ENCODE measurements at regions not wholly inside any gene's neighbourhood (a gene's known extent, or its start where the extent isn't known, plus 50 kb on each side); places are given as distances from the start of the nearest gene placed in this dataset.

GRCh38 chr1:198861636-198862035 lies 222.8 kb downstream of the PTPRC start:
- TF ChIP-seq, protein P1, sequence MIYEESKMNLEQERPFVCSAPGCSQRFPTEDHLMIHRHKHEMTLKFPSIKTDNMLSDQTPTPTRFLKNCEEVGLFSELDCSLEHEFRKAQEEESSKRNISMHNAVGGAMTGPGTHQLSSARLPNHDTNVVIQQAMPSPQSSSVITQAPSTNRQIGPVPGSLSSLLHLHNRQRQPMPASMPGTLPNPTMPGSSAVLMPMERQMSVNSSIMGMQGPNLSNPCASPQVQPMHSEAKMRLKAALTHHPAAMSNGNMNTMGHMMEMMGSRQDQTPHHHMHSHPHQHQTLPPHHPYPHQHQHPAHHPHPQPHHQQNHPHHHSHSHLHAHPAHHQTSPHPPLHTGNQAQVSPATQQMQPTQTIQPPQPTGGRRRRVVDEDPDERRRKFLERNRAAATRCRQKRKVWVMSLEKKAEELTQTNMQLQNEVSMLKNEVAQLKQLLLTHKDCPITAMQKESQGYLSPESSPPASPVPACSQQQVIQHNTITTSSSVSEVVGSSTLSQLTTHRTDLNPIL (CRISPR knock-in tag; IDR thresholded peaks at IDR 0.05; ENCODE audit: low read depth): no peak
- TF ChIP-seq PATZ1 (CRISPR knock-in tag; IDR thresholded peaks at IDR 0.05; ENCODE audit: borderline replicate concordance): no peak
- TF ChIP-seq TOX (CRISPR knock-in tag; IDR thresholded peaks at IDR 0.05; ENCODE audit: borderline replicate concordance): no peak
- TF ChIP-seq ARNTL (CRISPR knock-in tag; IDR thresholded peaks at IDR 0.05; ENCODE audit: borderline replicate concordance, low read depth): no peak
- TF ChIP-seq RARB (CRISPR knock-in tag; IDR thresholded peaks at IDR 0.05): no peak
- no peak for TF ChIP-seq ESRRG (CRISPR knock-in tag; IDR thresholded peaks at IDR 0.05)
- TF ChIP-seq SNAI2 (CRISPR knock-in tag; IDR thresholded peaks at IDR 0.05): no peak
- no peak for TF ChIP-seq PPARA (CRISPR knock-in tag; IDR thresholded peaks at IDR 0.05; ENCODE audit: borderline replicate concordance)
- no peak for TF ChIP-seq ISL1 (CRISPR knock-in tag; IDR thresholded peaks at IDR 0.05)
- TF ChIP-seq, protein P2, sequence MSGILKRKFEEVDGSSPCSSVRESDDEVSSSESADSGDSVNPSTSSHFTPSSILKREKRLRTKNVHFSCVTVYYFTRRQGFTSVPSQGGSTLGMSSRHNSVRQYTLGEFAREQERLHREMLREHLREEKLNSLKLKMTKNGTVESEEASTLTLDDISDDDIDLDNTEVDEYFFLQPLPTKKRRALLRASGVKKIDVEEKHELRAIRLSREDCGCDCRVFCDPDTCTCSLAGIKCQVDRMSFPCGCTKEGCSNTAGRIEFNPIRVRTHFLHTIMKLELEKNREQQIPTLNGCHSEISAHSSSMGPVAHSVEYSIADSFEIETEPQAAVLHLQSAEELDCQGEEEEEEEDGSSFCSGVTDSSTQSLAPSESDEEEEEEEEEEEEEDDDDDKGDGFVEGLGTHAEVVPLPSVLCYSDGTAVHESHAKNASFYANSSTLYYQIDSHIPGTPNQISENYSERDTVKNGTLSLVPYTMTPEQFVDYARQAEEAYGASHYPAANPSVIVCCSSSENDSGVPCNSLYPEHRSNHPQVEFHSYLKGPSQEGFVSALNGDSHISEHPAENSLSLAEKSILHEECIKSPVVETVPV (CRISPR knock-in tag; IDR thresholded peaks at IDR 0.05): no peak
- no peak for TF ChIP-seq ZNF565 (CRISPR knock-in tag; conservative IDR thresholded peaks at IDR 0.05; ENCODE audit: low read depth)
- no peak for ATAC-seq

DNA sequence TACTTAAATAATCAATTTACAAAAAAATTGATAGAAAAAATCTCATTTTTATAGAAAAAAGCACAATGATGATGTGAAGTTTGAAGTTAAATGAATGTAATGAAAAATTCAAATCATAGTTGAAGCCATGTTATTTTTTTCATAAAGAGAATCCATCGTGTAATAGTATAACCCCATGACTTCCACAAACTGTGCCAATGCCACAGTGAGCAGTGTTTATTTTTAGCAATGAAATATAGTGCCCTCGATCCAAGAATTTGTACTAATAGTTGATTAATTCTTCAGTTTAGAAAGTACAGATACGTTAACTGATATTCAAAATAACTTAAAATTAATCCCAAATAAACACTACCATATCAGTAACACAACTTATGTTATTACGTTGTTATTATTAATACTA lies 225.9 kb downstream of the PTPRC start:
- TF ChIP-seq RARB (CRISPR knock-in tag; IDR thresholded peaks at IDR 0.05) (no peak), ESRRG (CRISPR knock-in tag; IDR thresholded peaks at IDR 0.05) (no peak), OSR1 (CRISPR knock-in tag; IDR thresholded peaks at IDR 0.05) (no peak), ZFP3 (CRISPR knock-in tag; IDR thresholded peaks at IDR 0.05) (no peak), GLIS3 (CRISPR knock-in tag; IDR thresholded peaks at IDR 0.05) (no peak), ZNF8 (CRISPR knock-in tag; IDR thresholded peaks at IDR 0.05) (no peak), TCF4 (CRISPR knock-in tag; IDR thresholded peaks at IDR 0.05; ENCODE audit: borderline replicate concordance) (no peak), ARNTL (CRISPR knock-in tag; IDR thresholded peaks at IDR 0.05; ENCODE audit: borderline replicate concordance, low read depth) (no peak), ISL1 (CRISPR knock-in tag; IDR thresholded peaks at IDR 0.05) (no peak), PATZ1 (CRISPR knock-in tag; IDR thresholded peaks at IDR 0.05; ENCODE audit: borderline replicate concordance) (no peak), BACH2 (CRISPR knock-in tag; IDR thresholded peaks at IDR 0.05; ENCODE audit: borderline replicate concordance) (no peak), SNAI2 (CRISPR knock-in tag; IDR thresholded peaks at IDR 0.05) (no peak), ZFP30 (CRISPR knock-in tag; IDR thresholded peaks at IDR 0.05) (no peak)
- TF ChIP-seq, protein P2 (CRISPR knock-in tag; IDR thresholded peaks at IDR 0.05): no peak
- TF ChIP-seq, protein P1 (CRISPR knock-in tag; IDR thresholded peaks at IDR 0.05; ENCODE audit: low read depth): no peak
- no peak for ATAC-seq

DNA sequence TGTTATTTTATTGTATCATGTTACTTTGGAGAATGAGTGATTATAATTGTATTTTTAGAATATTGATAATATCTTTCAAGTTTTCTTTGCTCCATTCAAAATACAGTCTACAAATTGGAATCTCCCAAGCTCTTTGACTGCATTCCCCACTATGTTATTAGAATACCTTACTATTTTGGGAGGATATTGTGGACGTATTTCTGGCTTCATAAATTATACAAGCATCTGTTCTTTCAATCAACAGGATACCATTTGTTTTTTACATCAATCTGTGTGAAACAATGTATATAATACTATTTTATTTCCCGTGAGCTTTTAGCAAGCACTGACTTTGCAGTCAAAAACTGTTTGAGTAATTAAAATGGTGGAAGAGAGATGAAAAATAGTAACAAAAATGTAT lies 226.5 kb downstream of the PTPRC start:
- no peak for ATAC-seq
- TF ChIP-seq TCF4 (CRISPR knock-in tag; IDR thresholded peaks at IDR 0.05; ENCODE audit: borderline replicate concordance) (no peak), ZFP30 (CRISPR knock-in tag; IDR thresholded peaks at IDR 0.05) (no peak), ZNF8 (CRISPR knock-in tag; IDR thresholded peaks at IDR 0.05) (no peak), SNAI2 (CRISPR knock-in tag; IDR thresholded peaks at IDR 0.05) (no peak), TOX (CRISPR knock-in tag; IDR thresholded peaks at IDR 0.05; ENCODE audit: borderline replicate concordance) (no peak), ARNTL (CRISPR knock-in tag; IDR thresholded peaks at IDR 0.05; ENCODE audit: borderline replicate concordance, low read depth) (no peak), PATZ1 (CRISPR knock-in tag; IDR thresholded peaks at IDR 0.05; ENCODE audit: borderline replicate concordance) (no peak), RARB (CRISPR knock-in tag; IDR thresholded peaks at IDR 0.05) (no peak), TSHZ2 (CRISPR knock-in tag; IDR thresholded peaks at IDR 0.05) (no peak), ISL1 (CRISPR knock-in tag; IDR thresholded peaks at IDR 0.05) (no peak)
- TF ChIP-seq, protein P1 (CRISPR knock-in tag; IDR thresholded peaks at IDR 0.05; ENCODE audit: low read depth): no peak
